8988T (cell line): ENCODE measurements at regions not wholly inside any gene's neighbourhood (a gene's known extent, or its start where the extent isn't known, plus 50 kb on each side); places are given as distances from the start of the nearest gene placed in this dataset.

Experiments used
- DNase-seq: peaks from one replicate; pipeline ENCODE4 v3.0.0; 2011

DNA sequence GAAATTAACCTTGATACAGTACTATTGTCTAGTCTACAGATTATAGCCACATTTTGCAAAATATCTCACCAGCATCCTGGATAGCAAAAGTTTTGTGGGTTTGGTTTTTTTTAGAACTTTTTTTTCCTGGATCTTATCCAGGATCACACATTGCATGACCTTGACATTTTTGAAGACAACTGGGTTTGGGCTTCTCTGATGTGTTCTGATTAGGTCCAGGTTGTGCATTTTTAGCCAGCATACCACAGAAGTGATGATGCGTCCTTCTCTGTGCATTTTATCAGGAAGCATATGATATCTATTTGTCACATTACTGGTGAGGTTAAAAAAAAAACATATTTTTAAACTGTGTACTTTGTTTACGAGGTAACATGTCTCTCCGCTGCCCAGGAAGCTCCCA is 221.0 kb upstream of the OSR1 start:
- DNase-seq = no peak

DNA sequence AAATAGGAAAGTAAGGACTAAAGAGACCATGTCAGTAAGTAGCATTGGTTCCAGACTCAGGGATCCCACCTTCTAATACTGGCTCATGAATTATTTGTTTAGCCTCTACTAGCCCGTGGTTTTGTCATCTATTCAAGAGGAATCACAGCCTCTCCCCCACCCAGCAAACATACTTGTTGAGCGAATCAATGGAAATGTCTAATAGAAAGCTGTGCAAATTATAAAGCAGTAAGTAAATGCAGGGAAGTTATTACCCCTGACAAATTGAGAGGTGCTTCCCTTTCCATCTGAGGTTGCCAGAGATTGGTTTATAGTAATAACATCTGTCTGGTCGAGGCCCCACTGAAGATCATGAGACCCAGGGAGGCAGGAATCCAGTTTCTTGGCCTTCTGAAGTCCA is 219.3 kb upstream of the OSR1 start:
- no peak for DNase-seq

DNA sequence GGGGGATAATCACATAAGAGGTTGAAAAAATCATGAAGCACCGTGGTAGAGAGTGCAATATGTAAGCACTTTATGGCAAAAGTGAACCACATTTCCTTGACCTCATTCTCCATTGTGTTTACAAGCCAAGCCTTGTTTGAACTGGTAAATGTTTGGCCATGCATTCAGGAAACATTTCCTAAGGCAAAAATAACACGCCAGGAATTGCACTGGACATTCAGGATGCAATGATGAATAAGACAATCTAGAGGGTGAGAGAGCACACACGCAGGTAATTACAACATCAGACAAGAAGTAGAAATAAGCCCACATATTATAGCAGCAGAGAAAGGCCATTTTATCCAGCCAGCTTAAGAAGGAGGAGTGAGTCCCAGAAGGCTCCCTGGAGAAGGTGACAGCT is 218.0 kb upstream of the OSR1 start:
- DNase-seq = no peak

DNA sequence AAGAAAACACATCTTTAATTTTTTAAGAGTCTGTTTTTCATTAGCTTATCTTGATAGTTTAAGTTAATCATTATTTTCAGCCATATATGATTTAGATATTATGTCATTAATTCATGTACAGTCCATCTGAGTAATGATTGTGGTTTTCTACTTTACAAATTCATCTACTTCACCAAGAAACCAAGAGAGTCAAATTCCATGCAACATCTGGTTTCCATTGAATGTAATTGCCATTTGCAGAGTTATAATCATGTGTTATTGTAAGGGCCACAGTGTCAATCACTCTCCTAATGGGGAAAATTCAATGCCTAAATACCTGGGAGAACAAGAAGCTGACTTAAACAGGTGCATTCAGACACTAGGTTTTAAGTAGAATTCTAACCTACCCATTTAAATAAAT is 217.2 kb upstream of the OSR1 start:
- no peak for DNase-seq

DNA sequence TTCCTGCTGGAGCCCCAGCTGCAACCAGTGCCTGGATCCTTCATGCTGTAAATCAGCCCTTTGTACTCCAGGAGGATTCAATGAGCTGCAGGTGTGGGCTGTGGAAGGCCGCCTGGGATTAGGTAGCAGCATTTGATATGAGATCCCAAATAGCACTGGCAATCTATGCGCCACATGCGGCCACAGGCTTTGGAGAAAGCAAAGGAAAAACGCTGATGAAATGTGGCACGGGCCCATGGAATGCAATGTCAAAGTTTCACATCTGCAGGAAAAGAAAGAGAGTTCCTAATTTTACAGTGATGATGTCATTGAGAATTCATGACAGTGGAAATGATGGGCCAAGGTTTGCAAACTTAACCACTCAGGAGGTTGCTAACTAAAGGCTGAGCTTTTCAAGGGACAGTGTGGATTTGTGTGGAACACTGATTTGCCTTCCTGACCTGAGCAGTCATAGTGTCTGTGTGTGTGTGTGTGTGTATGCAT is 216.4 kb upstream of the OSR1 start:
- no peak for DNase-seq

DNA sequence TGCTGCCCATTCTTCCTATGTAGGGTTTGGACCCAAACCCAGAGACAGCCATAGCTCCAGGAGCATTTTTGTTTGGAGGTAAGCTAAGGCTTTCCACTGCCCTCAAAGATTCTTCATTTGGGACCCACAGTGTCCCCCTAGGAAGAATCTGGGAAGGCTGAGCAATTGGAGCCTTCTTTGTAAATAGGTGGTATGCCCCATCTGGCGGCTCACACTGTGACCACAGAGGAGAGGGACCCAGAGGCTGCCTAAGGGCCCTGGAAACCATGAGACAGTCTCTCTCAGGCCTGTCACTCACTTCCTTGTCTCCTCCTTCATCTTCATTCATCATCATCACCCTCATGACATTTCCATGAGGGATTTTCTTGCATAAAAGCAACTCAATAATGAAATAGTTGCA is 215.4 kb upstream of the OSR1 start:
- no peak for DNase-seq

DNA sequence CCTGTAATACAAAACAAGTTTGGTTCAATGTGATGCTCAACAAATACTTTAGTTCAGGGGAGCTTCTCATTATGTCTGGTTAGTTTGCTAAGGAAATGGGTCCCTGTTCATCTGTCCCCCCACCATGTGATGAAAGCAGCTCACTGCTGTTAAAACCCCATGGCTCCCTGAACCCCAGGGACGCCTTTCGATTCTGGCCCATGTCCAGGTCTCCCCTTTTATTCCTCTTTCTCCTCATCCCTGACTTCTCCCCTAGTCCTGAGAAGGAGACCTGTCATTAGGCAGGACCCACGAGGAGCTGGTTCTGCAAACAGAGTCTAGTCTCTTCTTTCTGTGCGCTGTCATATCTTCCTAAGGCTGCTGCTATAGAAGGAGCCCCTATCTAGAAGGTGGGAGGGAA is 213.3 kb upstream of the OSR1 start:
- no peak for DNase-seq

DNA sequence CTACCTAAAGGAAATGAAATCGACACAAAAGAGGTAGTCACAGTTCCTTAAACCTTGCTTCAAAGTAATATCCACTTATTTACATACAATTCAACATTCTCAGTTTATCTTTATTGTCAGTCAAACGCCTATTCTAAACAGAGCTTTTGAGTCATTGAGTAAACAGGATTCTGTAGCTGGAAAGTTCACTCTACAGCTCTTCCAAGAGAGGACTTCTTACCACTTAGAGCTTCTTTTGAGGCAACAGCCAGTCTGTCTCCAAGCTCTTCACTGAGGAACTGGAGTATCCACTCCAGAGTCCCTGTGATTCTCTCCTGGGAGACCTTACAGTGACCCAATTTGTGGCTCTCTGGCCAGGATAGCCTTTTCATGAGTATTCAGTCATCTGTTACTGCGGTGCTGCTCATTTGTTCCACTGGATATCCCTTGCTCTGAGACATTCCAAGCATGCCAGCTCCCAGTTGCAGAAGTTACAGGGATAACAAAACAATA is 210.9 kb upstream of the OSR1 start:
- no peak for DNase-seq

DNA sequence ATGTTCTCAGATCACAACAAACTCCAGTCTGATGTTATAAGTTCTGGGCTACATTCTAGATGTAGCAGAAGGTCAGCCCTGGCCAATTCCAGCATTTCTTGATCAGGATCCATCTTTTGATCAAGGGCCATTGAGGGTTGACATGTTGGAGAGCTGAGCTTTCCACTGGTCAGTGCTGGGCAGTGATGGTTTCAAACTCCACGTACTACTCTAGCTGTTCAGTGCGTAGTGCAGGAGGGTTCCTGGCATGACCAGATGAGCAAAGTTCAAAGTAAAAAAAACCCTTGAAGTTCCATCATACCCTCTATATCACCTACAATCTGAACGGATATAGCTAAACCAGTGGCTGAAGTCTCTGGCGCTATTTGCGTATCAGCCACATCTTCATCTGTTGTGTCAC is 210.4 kb upstream of the OSR1 start:
- no peak for DNase-seq

DNA sequence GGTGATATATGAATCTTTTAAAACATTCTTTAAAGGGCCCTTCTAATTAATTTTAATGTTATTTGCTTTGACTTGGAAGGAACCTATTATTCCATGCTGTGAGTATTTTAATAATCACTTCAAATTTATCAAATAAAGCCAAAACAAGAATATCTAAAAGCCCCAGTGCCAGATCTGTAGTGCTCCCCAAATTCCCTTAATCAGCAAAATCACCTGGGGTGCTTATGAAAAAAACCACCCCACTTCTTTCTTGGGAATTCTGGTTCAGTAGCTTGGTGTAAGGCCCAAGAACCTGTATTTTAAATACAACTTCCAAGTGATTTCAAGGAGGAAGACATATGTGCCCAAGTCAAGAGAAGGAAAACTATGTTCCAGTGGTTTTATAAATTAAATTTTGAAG is 202.4 kb upstream of the OSR1 start:
- no peak for DNase-seq

DNA sequence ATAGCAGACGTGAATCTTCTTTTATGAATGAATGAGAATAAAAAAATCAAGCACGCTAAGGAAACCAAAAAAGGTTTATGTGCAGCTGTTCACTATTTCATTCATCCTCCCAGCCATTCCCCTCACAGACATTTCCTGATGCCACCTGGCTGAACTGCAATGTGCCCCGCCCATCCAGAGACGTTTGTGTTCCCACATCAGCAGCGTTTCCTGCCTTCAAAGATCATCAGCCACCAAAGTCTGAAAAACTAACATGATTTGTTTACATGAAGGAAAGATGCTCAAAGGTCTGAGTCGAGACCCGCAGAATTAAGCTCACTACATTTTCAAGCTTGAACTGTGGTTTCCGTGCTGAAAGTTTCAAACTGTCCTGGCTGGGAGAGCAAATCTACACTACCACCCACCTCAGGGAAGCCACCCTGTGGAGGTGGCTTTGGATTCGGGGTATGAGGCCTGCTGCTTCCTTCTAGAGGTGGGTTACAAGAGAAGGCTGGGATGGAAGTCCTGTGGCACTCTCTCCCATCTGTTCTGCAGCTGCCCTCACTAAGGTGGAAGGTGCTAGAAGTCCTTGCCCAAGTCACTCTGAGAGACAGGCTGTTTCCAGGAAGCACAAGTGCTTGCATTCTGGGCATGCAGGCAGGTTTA is 201.3 kb upstream of the OSR1 start:
- no peak for DNase-seq

DNA sequence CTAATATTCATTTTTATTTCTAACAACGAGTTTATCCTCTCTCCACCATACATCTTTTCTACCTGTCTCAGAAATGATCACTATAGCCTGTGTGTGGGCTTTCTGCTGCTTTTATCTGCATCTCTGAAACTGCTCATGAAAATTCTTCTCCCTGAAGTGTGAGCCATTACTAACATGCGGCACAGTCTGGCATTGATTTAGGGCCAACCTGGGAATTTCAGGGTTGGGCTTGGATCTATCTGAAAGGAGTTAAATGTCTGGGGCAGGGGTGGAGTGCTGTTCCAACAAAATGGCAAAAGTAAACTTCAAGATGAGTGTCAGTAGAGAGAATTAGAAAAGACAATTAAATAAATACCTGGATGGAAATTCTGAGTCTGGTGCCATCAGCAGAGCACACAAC is 198.2 kb upstream of the OSR1 start:
- no peak for DNase-seq

DNA sequence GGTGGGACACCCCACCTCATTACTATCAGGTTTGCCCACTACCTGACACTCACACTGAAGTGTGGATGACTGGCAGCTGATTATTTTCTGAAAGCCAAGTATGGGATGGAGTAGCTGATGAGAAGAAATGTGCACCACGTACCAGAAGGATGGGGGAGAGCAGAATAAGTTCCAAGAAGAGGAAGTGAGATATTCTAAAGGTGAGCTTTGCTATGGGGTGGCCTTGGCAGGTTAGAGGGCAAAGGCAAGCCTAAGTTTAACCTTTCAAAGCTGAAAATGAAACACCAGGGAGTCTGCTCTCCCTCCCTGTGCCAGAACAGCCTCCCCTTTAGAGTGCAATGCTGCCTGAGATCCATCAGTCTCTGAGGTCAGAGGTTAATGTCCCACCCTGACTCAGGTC is 196.1 kb upstream of the OSR1 start:
- no peak for DNase-seq

DNA sequence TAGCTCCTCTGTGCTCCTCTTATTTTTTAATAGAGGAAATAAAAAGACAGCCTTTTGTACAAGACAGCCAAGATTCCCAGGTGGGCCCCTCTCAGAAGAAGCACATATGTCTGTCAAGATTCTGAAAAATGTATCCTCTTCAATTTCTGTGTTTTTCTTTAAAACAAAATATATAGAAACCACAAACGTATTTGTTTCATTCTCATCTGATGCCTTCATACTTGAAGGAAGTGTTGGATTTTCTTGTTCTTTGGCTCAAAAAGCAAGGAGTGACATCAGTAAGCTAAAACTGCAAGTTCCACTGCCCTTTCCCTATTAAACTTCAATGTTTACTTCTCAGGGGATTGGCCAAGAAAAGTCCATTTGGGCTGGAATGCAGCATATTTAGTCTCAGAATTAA is 193.8 kb upstream of the OSR1 start:
- no peak for DNase-seq

DNA sequence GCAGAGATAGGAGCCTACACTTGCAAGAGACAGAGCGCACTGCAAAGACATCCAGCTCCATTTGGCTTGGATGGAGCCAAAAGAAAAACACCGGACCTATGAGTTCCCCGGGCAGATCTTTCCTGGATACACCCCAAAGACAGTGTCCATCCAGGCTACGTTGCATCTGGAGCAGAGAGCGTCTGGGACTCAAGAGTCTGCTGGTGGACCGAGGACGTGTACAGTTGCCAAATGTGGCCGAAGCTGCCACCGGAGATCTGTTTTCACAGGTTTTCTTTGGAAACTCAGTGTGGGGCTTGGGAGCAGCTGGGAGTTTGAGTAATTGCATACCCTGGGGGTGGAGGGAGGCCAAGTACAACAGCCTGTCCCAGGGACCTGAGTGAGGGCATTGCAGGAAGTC is 192.3 kb upstream of the OSR1 start:
- DNase-seq = no peak

DNA sequence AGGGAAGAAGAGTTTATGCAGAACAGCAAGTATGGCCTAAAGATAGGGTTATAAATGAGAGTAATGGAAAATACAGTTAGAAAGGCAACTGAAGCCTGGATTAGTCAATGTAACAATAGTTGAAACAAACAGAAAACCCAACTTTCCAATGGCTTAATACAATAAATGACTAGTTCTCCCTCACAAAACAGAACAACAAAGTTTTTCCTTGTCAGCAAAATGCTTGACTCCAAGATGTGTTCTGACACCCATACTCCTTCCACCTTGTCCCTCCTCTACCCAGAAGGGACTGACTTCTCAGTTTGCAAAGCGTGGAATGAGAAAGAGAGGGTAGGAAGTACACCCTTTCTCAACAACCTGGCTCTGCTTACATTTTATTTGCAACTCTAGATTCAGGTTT is 191.4 kb upstream of the OSR1 start:
- no peak for DNase-seq

DNA sequence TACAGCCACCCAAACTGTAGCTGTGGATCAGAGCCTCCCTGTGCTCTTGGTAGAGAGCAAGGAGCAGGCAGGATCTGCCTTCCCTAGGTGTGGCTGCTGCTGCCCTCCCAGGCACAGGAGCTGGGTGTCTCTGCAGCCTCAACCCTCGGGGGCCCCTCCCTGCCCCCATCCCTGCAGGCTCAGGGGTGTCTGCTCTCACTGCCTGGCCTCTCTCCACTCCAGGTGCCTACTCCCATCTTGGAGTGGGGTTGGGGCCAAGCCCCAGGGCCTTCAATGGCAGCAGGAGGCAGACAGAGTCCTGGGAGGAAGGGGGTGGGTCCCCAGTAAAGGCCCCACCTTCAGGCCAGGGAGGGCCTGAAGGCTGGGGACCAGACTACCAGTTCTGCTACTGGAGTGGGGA is 189.7 kb upstream of the OSR1 start:
- DNase-seq = no peak

DNA sequence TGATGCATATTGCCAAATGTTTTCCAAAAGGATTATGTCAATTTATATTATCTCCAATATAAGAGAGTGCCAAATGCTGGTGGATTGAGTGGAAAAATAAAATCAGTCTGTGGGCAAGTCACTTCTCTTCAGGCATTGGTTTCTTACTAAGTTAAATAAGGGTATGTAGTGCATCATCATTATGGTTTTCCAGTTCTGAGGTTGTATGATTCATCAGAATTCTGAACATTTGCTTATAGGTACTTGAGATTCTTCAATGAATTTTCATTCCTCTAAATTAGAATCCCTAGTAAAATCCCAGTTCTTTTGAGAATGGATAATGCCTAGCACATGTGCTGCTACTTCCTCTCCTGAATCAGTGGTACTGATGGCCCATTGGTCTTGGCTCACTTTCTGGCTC is 188.9 kb upstream of the OSR1 start:
- no peak for DNase-seq

DNA sequence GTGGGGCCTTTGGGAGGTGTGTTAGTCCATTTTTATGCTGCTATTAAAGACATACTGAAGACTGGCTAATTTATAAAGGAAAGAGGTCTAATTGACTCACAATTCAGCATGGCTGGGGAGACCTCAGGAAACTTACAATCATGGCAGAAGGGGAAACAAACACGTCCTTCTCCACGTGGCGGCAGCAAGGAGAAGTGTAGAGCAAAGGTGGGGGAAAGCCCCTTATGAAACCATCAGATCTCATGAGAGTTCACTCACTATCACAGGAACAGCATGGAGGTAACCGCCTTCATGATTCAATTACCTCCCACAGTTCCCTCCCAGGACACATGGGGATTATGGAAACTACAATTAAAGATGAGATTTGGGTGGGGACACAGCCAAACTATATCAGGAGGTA is 187.1 kb upstream of the OSR1 start:
- DNase-seq = no peak

DNA sequence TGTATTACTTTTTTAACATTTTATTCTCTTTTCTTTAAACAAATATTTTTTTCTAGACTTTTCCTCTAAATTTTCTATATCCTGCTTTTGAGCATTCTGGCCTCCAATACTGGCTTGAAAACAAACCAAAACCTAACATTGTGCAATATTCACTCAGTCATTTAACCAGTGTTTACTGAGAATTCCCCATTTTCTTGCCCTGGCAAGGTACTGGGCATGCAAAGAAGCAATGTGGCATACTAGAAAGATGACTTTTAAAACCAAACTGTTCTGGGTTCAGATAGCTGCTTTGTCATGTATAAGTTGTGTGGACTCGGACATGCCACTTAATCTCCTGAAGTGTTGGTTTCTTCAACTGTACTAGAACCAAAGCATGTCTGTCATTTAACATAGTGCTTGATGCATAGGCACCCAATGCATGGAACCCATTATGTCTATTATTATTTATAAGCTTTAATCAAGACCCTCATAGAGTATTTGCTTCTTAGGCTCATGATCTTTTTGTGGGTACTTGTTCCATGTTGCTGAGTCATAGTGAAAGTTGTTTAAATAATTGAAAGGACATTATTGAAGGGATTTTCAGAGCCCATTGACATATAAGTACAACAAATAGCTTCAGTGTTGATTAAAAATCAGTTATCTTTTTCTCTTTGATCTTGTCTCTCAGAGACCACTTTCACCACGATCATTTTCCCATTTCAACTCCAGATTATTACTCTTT is 185.4 kb upstream of the OSR1 start:
- no peak for DNase-seq

DNA sequence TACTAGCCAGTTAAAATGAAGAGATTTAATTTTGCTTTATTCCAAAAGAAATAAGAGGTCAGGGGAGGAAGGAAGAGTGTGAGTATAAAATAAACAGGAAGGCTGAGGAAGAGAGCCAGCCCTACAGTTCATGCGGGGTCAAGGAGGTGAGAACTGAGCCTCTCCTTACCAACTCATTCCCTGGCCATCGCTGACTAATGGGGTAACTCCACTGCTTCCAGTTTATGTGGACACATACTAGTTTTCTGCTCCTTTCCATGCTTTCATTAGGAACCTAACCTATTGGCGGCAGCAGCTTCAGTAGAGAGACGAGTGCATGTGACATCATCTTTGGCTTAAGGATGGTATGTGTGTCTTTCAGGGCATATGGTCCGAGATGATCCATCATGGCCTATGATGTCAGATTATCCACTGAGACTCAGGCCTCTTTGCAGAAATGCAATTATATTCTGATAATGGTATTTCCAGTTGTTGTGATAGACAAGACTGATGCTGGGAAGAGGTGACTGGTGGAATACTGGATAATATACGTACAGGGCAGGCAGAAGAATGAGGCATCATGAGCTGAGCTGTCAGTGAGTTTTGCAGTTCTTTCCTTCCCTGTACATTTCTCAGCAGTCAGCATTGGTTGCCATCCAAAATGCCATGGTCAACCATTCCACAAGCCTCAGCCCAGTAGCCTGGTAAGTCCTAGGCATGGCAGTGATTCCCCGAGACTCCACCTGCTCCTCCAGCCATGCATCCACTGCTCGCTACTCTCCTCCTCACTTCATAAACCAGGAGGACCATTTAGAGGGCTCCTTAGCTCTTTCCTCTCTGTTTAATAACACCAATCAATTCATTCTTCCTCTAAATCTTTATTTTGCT is 184.6 kb upstream of the OSR1 start:
- DNase-seq = no peak

DNA sequence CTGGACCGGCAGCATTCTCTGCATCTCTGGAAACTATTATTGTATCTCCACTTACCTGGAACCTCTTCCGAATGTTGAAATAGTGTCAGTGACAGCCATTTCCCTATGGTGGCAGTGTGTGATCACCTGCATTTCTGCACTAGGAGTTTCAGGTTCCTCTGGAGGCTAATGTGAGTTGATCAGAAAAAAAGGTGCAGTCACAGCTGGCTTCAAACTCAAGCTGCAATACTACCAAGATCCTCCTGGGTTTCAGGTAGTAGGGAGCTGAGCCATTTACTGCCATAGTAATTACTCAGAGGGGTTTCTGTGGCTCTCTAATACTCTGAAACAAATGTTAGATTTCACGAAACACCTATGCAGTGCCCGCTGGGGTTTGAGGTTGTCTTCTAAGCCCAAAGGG is 183.5 kb upstream of the OSR1 start:
- no peak for DNase-seq

DNA sequence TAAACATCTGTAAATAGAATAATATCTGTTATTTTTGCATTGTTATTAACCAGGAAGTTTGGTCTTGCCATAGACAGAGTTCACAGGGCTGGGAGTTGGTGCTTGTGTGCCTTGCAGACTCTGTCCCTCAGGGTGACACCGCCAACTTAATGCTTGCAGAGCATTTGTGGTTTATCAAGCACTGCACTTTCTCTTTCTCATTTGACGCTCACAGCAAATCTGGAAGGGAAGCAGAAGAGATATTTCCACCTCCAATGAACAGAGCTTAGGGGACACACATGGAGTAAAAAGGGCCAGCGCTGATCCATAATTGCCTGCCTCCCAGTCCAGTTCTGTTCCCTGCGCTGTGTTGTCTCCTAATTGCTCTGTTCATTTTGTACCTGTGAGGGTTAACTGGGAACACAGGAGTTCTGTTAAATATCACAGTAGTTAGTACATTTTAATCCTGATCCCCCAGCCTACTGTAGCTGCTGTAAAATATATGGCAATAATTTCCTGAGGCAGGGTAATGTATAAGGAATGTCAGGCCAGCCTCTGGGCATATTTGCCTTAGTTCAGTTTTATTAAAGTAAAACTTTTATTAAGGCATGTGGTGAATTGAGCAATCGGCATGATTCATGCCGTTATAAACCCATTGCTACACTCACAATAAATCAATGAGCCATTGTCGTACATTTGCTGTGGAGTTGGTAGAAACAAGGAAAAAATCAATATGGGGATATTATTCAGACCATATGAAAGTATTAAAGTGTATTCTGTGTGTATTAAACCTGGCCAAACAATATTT is 182.5 kb upstream of the OSR1 start:
- DNase-seq = no peak
